Effector memory CD4-positive, alpha-beta T cell (primary cell): ENCODE measurements at regions not wholly inside any gene's neighbourhood (a gene's known extent, or its start where the extent isn't known, plus 50 kb on each side); places are given as distances from the start of the nearest gene placed in this dataset.
"Not testable (repeated sequence)": the region's sequence is repeated elsewhere in the genome, so short reads cannot be mapped to it uniquely, and the experiment has no call there.

ENCODE experiments used
- DNase-seq, 3 donors: peaks; one replicate each; pipeline ENCODE4 v3.0.0-alpha.2; 2020
- H3K27ac ChIP-seq: 2 replicates; pipeline ENCODE4 v1.7.0; 2013; ENCODE audit warnings: mild to moderate bottlenecking, low read length, moderate library complexity; ENCODE audit not compliant: insufficient read depth, poor library complexity, severe bottlenecking
- H3K27me3 ChIP-seq: replicated peaks from 2 replicates; pipeline ENCODE4 v1.7.0; 2013; ENCODE audit warnings: mild to moderate bottlenecking, low read length; ENCODE audit not compliant: insufficient read depth, control insufficient read depth, poor library complexity, severe bottlenecking
- H3K36me3 ChIP-seq: 2 replicates; pipeline ENCODE4 v1.7.0; 2013; ENCODE audit warnings: mild to moderate bottlenecking, low read length, moderate library complexity; ENCODE audit not compliant: control insufficient read depth, insufficient read depth
- H3K4me1 ChIP-seq: 2 replicates; pipeline ENCODE4 v1.7.0; 2013; ENCODE audit warnings: low read length, mild to moderate bottlenecking; ENCODE audit not compliant: control insufficient read depth, insufficient read depth, poor library complexity, severe bottlenecking
- H3K4me3 ChIP-seq: 2 replicates; pipeline ENCODE4 v1.7.0; 2013; ENCODE audit warnings: low read length, low read depth, mild to moderate bottlenecking; ENCODE audit not compliant: insufficient read depth, poor library complexity, severe bottlenecking
- H3K9me3 ChIP-seq: 2 replicates; pipeline ENCODE4 v1.7.0; 2013; ENCODE audit warnings: mild to moderate bottlenecking, low read length, moderate library complexity; ENCODE audit not compliant: control insufficient read depth

DNA sequence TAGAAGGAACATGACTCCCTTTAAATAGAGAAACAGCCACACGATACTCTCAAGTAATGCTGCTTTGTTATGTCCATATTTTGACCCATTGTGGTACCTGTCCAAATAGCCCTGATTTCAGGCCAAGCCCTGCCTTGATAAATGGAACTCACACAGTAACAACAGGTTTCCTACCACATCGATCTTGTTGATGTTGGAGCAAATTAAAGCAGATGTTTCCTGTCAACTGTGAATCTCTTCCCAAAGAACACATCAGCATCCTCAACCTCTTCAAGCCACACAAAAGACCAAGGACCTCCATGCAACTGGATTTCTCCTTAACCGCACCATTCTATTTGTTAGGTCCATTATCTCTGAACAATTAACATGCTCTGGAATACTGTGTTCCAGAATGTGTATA lies 109.5 kb downstream of the FOXD4L6 start:
- not testable (repeated sequence) for H3K36me3 ChIP-seq, H3K27ac ChIP-seq, H3K4me1 ChIP-seq, H3K27me3 ChIP-seq, DNase-seq, H3K9me3 ChIP-seq, H3K4me3 ChIP-seq

DNA sequence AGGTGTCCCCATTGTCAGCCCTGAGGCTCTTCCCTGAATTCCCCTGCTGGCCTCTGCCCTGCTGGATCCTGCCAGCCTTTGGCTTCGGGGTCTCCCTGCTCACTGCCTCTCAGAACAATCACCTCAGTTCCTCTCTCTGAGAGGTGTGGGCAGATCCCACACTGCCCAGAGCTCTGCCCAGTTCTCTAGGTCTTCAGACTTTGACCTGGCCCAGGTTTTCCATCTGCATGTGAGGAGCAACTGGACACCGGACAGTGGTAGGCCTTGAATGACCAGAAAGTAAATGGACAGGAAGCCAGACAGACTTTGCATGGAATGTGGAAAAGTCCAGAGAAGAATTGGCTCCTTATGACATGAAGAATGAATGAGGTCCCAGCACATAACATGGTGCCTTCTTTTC lies 111.8 kb downstream of the FOXD4L6 start:
- not testable (repeated sequence) for DNase-seq, H3K27me3 ChIP-seq, H3K4me1 ChIP-seq, H3K4me3 ChIP-seq, H3K9me3 ChIP-seq, H3K27ac ChIP-seq, H3K36me3 ChIP-seq

DNA sequence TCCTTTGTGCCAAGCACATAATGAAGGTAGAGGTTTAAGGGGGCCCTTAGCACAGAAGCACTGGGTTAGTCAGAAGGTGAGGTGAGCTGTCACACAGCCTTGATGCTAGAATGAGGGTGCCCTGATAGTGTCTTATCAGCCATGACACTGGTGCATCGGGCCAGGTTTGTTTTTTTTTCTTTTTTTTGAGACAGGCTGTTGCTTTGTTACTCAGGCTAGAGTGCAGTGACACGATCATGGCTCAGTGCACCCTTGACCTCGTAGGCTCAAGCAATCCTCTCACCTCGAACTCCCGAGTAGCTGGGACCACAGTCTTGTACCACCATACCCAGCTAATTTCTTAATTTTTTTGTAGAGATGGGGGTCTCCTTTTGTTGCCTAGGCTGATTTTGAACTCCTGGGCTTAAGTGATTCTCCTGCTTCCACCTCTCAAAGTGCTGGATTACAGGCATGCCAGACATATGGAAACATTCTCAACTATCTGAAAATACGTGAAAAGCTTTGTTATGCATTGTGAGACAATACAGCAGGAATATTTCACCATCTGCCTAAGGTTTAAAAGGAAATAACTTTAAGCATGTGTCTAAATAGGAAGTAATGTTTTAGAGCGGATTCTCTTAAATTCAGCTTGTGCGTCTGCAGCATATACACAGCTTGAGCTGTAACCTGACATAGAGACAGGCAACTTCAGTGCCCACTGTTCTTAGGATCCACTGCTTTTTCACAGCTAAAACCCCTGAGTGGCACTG lies 128.4 kb downstream of the FOXD4L6 start:
- not testable (repeated sequence) for H3K9me3 ChIP-seq, H3K4me1 ChIP-seq, H3K4me3 ChIP-seq, DNase-seq, H3K27ac ChIP-seq, H3K36me3 ChIP-seq, H3K27me3 ChIP-seq

DNA sequence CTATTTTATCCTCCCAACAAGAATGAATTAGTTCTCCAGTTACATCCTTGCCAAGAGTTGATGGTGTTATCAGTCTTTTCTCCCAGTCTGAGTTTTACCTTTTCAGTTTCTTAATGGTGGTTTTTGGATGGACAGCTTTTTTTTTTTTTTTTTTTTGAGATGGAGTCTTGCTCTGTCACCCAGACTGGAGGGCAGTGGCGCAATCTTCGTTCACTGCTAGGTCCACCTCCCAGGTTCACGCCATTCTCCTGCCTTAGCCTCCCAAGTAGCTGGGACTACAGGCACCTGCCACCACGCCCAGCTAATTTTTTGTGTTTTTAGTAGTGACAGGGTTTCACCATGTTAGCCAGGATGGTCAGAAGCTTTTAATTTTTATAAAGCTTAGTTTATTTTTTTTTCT lies 133.0 kb downstream of the FOXD4L6 start:
- not testable (repeated sequence) for H3K9me3 ChIP-seq, H3K4me3 ChIP-seq, H3K36me3 ChIP-seq, H3K27ac ChIP-seq, H3K4me1 ChIP-seq, DNase-seq, H3K27me3 ChIP-seq

DNA sequence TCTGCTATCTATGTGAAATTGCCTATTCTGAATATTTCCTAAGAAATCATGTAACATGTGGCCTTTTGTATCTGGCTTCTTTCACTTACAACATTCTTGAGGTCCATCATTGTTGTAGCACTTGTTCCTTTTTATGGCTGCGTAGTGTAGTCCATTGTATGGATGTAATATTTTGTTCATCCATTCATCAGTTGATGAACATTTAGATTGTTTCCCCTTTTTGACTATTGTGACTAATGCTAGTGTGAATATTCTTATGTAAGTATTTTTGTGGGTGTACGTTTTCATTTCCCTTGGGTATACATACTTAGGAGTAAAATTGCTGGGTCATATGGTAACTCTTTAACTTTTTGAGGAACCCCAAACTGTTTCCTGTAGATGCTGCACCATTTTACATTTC lies 134.6 kb downstream of the FOXD4L6 start:
- H3K4me3 ChIP-seq, H3K9me3 ChIP-seq, H3K27me3 ChIP-seq, DNase-seq, H3K27ac ChIP-seq, H3K36me3 ChIP-seq, H3K4me1 ChIP-seq: not testable (repeated sequence)

DNA sequence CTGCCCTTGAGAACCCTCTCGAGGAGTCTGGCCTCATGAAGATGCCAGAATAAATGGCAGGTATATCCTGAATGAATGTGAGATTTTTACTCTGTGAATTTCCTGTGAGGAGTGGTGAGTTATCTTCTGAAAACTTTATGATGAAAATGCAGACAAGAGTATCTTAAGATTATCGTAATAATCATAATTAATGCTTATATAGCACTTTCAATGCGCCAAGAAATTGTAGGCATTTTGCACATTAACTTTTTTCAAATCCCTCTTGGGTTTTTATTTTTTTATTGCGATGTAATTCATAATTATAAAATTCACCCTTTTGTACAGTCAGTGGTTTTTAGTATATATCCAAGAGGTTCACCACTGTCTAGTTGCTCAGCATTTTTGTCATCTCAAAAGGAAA lies 135.1 kb downstream of the FOXD4L6 start:
- H3K27ac ChIP-seq, H3K27me3 ChIP-seq, H3K4me1 ChIP-seq, DNase-seq, H3K36me3 ChIP-seq, H3K4me3 ChIP-seq, H3K9me3 ChIP-seq: not testable (repeated sequence)

DNA sequence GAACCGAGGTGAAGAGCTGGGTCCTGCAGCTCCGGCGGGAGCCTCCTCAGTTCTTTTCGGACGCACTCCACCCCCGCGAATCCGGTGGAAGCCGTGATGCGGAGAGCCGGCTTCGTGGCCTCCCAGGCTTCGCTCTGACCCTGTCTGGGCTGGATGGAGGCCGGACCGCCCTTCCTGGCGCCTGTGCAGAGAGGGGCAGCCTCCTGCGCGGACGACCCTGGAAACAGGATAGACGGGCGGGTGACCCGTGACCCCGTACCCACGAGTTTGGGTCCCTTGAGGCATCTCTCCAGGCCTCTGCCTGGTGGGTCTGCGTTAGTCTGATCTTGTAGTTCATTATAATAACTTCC lies 136.0 kb downstream of the FOXD4L6 start:
- H3K36me3 ChIP-seq, H3K4me1 ChIP-seq, DNase-seq, H3K27me3 ChIP-seq, H3K9me3 ChIP-seq: not testable (repeated sequence)
- Histone ChIP-seq H3K27ac (peak overlapping the region; percentile 93), H3K4me3 (peak overlapping the region; percentile 69)

DNA sequence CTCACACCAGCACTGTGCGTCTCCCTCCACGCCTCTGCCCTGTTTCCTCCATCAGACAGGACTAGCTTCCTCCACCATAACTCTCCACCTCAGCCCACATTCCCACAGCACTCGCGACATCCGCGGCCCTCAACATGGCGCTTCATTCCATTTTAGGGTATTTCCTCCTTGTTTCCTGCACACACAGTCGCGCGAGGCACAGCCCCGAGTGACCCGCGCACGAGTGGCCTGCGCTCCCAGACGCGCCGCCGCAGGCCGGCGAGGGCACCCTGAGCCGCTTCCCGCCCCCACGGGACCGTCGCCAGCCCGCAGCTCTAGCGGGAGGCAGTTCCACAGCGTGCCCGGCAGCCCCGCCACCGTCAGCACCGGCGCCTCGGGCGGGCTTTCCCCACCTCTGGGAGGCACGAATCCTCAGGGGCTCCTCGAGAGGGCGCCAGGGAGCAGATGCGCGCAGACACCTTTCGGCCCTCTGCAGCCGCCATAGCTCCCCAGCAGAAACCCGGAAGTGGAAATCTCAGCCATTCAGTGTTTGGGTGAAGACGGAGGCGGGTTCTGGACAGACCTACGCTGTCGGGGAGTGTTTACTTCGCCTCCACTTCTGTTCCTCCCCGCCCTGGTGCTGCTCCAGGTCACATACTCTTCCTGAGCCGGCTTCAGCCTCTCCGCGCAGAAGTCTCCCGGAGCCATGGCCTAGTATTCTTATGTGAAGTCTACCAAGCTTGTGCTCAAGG lies 136.6 kb downstream of the FOXD4L6 start:
- DNase-seq = peak; percentile 93 to 98 (median 98)
- peak overlapping the region; percentile 69 for H3K4me3 ChIP-seq
- not testable (repeated sequence) for H3K27me3 ChIP-seq, H3K9me3 ChIP-seq, H3K36me3 ChIP-seq, H3K4me1 ChIP-seq
- H3K27ac ChIP-seq = peak overlapping the region; percentile 93

DNA sequence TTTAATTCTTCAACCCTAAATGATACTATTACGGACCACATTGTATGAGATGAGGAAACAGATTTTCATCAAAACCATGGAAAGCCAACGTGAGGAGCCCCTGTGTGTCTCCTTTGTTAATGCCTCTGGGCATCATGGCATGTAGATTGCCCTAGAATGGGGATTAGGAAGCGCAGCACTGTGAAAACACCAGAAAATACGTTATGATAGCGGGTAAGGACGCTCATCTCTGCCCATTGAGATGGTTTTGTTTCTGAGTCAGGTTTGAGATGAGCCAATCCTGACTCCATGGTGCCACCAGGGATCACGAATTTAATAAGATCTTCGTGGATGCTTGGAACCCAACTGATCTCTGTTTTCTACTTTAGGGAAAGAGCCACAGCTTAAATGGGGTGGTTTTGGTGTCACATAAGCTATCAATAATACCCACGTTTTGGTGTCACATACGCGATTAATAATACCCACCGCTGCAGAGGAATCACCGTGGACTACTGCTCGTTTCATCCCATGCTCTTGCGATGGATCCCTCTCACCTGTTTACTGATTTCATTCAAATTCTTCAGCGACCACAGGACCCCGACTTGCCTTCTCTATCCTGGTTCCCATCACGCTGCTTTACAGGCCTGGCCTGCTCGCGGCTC lies 137.3 kb downstream of the FOXD4L6 start:
- H3K9me3 ChIP-seq, H3K4me1 ChIP-seq, DNase-seq, H3K27me3 ChIP-seq, H3K36me3 ChIP-seq: not testable (repeated sequence)
- Histone ChIP-seq H3K4me3 (peak overlapping the region; percentile 69), H3K27ac (peak overlapping the region; percentile 93)

DNA sequence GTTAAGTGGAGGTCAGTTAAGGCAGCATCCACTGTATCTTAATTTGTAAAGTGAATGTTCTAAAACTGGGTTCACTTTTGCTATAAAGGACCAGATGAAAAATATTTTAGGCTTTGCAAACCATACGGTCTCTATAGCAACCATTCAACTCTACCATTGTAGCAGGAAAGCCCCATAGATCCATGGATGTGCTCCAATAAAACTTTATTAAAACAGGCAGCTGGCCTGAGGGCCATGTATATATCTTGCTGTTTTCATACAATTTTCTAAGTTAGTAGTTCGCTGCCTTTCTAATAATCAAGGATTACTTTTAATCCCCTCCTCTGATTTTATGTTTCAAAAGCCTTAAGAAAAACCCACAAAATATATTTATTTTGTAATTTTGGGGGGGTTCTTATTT lies 142.1 kb downstream of the FOXD4L6 start:
- not testable (repeated sequence) for H3K9me3 ChIP-seq, H3K36me3 ChIP-seq, H3K4me3 ChIP-seq, H3K4me1 ChIP-seq, H3K27ac ChIP-seq, H3K27me3 ChIP-seq, DNase-seq
